Heart left ventricle (tissue), 16 donors: ENCODE measurements at regions not wholly inside any gene's neighbourhood (a gene's known extent, or its start where the extent isn't known, plus 50 kb on each side); places are given as distances from the start of the nearest gene placed in this dataset.

ENCODE experiments used
- ATAC-seq, 4 donors: fragments of 200-7000 bp; cut with Tn5 transposase; one replicate each; pipeline ENCODE4 v1.9.1; 2020 to 2022; ENCODE audit warnings: moderate library complexity in 4 of 4, mild to moderate bottlenecking in 3 of 4, moderate number of reproducible peaks in 1 of 4
- DNase-seq, 5 donors: peaks; one replicate each; pipeline ENCODE4 v3.0.0-alpha.2; 2020
- H3K27ac ChIP-seq, 12 donors: fragments of 200-600 bp; sonication (generic) in 4 of 12; one replicate each; pipeline versions ENCODE4 v1.5.0 to v1.8.0; 2016 to 2022; ENCODE audit warnings: mild to moderate bottlenecking in 2 of 12
- H3K27me3 ChIP-seq, 9 donors: fragments of 200-600 bp; sonication (generic) in 2 of 9; one replicate each; pipeline versions ENCODE4 v1.5.1 to v1.8.0; 2016 to 2022; ENCODE audit warnings: mild to moderate bottlenecking in 3 of 9
- H3K36me3 ChIP-seq, 9 donors: fragments of 200-600 bp; sonication (generic) in 2 of 9; one replicate each; pipeline versions ENCODE4 v1.5.0 to v1.8.0; 2018 to 2022; ENCODE audit warnings: mild to moderate bottlenecking in 2 of 9
- H3K4me1 ChIP-seq, 12 donors: fragments of 200-600 bp; sonication (generic) in 4 of 12; one replicate each; pipeline versions ENCODE4 v1.5.0 to v1.8.0; 2016 to 2022; ENCODE audit warnings: mild to moderate bottlenecking in 3 of 12
- H3K4me3 ChIP-seq, 12 donors: fragments of 200-600 bp; sonication (generic) in 4 of 12; one replicate each; pipeline versions ENCODE4 v1.5.0 to v1.8.0; 2017 to 2022; ENCODE audit warnings: mild to moderate bottlenecking in 9 of 12, moderate library complexity in 4 of 12
- H3K9me3 ChIP-seq, 12 donors: fragments of 200-600 bp; sonication (generic) in 4 of 12; one replicate each; pipeline versions ENCODE4 v1.5.0 to v1.8.0; 2016 to 2022; ENCODE audit warnings: mild to moderate bottlenecking in 1 of 12
- CTCF ChIP-seq, 12 donors: fragments of 200-600 bp; sonication (generic) in 4 of 12; IDR thresholded peaks; one replicate each; pipeline versions ENCODE4 v1.5.0 to v1.8.0; 2018 to 2022; ENCODE audit warnings: antibody characterized with exemption in 12 of 12, mild to moderate bottlenecking in 5 of 12
- POLR2A ChIP-seq, 2 donors: fragments of 450-650 bp; IDR thresholded peaks; one replicate each; pipeline ENCODE4 v1.6.1; 2017; ENCODE audit warnings: antibody characterized with exemption in 2 of 2, mild to moderate bottlenecking in 2 of 2, moderate library complexity in 2 of 2
- WGBS, 4 donors: extraction: QIAGEN DNeasy Blood & Tissue Kit in 2 of 4; methylation state at CpG; one replicate each; pipeline versions ENCODE4 v1.1.5 to v1.1.7; 2013 to 2018; 5-methylcytosine and 5-hydroxymethylcytosine counted together
- intact Hi-C, 10 donors: fragments of 100-400 bp; cut with DNase I; formaldehyde crosslinking; loops; one replicate each; pipeline versions ENCODE4 v1.11.1 to v1.14.2; 2022
- donor health status: ischemic (EF 13 %, LVEDD 7.1; RV severe dilation, severe dysfunction).
- donor health status: healthy with polysubstance abuse.
- donor health status: DM: no; HTN: yes; CAD: no.
- donor health status: DM: no; HTN: no; CAD: no.
- donor health status: ischemic (EF 25% LVEDD 6.9; RV normal size, moderate dysfunction).
- donor health status: ischemic (EF 25% LVEDD 5.7; RV mildly dilated, moderate dysfunction).
- donor health status: healthy.
- donor health status: DM: yes; HTN: yes; CAD: no.
- donor health status: ischemic (EF 35%, LVEDD 5.7; RV mildly dilated, moderate dysfunction).
- donor health status: nonischemic (EF 11% LVEDD 7.7; RV severe dilation, severe dysfunction).
- donor health status: DM: yes; HTN: yes; CAD: no.
- donor health status: PGD.
- donor health status: ischemic (EF 29% LVEDD 5.4; RV normal size, mild dysfunction).
- donor health status: nonischemic (EF 23%, LVEDD 6.1; RV moderate dilation, normal function).

GRCh38 chr11:101723371-101723770, 139.6 kb upstream of the TRPC6 start:
- H3K4me1 ChIP-seq = no peaks in the 10 kb centered on the region
- 88 to 92% (median 89%) methylated on average over 1 of the region's 1 CpG for WGBS, 4 donors
- ATAC-seq = no peak
- intact Hi-C loops = no loop called here
- no peak for TF ChIP-seq CTCF (IDR thresholded peaks at IDR 0.05)
- no peak for TF ChIP-seq POLR2A (IDR thresholded peaks at IDR 0.05)
- no peak overlapping the region for H3K4me3 ChIP-seq
- no peak overlapping the region for H3K27ac ChIP-seq
- H3K9me3 ChIP-seq = no peaks in the 10 kb centered on the region
- DNase-seq = no peak
- no peaks in the 10 kb centered on the region for H3K27me3 ChIP-seq
- no peaks in the 10 kb centered on the region for H3K36me3 ChIP-seq

GRCh38 chr11:101721270-101721669, 137.5 kb upstream of the TRPC6 start:
- no peak for DNase-seq
- Histone ChIP-seq H3K36me3 (no peaks in the 10 kb centered on the region), H3K27me3 (no peaks in the 10 kb centered on the region), H3K27ac (no peak overlapping the region), H3K4me3 (no peak overlapping the region), H3K9me3 (no peaks in the 10 kb centered on the region), H3K4me1 (no peaks in the 10 kb centered on the region)
- no peak for TF ChIP-seq POLR2A (IDR thresholded peaks at IDR 0.05)
- TF ChIP-seq CTCF (IDR thresholded peaks at IDR 0.05) = no peak
- no peak for ATAC-seq
- intact Hi-C loops = no loop called here
- 78 to 90% (median 80%) methylated on average over 5 of the region's 5 CpGs for WGBS, 4 donors

- intact Hi-C loops = no loop called here
- H3K27ac ChIP-seq = no peak overlapping the region
- H3K4me3 ChIP-seq = no peak overlapping the region
- H3K9me3 ChIP-seq = no peaks in the 10 kb centered on the region
- TF ChIP-seq CTCF (IDR thresholded peaks at IDR 0.05) (no peak), POLR2A (IDR thresholded peaks at IDR 0.05) (no peak)
- H3K4me1 ChIP-seq = no peaks in the 10 kb centered on the region
- H3K27me3 ChIP-seq = no peaks in the 10 kb centered on the region
- DNase-seq = no peak
- WGBS, 4 donors = 78 to 87% (median 83%) methylated on average over 4 of the region's 4 CpGs
- no peak for ATAC-seq
- H3K36me3 ChIP-seq = no peaks in the 10 kb centered on the region
These were observed 134.6 kb upstream of the TRPC6 start for GRCh38 chr11:101718402-101718801.

- intact Hi-C loops = no loop called here
- TF ChIP-seq POLR2A (IDR thresholded peaks at IDR 0.05) (no peak), CTCF (IDR thresholded peaks at IDR 0.05) (no peak)
- no peaks in the 10 kb centered on the region for H3K36me3 ChIP-seq
- H3K4me1 ChIP-seq = no peaks in the 10 kb centered on the region
- no peak overlapping the region for H3K4me3 ChIP-seq
- H3K9me3 ChIP-seq = no peaks in the 10 kb centered on the region
- DNase-seq (no peak), ATAC-seq (no peak)
- H3K27ac ChIP-seq = no peak overlapping the region
- WGBS, 4 donors = 92 to 95% (median 94%) methylated on average over 1 of the region's 1 CpG
- no peaks in the 10 kb centered on the region for H3K27me3 ChIP-seq
These were observed 133.8 kb upstream of the TRPC6 start for GRCh38 chr11:101717619-101718018.
